Mesodermal cell (in vitro differentiated cells): ENCODE measurements at regions not wholly inside any gene's neighbourhood (a gene's known extent, or its start where the extent isn't known, plus 50 kb on each side); places are given as distances from the start of the nearest gene placed in this dataset.

ENCODE experiments used
- H3K27ac ChIP-seq: 2 replicates; pipeline ENCODE4 v1.7.0; 2013; ENCODE audit warnings: mild to moderate bottlenecking, low read depth, low read length, moderate library complexity; ENCODE audit not compliant: severe bottlenecking
- H3K36me3 ChIP-seq: 2 replicates; pipeline ENCODE4 v1.7.1; 2013; ENCODE audit warnings: mild to moderate bottlenecking, low read length, moderate library complexity; ENCODE audit not compliant: control insufficient read depth, insufficient read depth
- H3K4me1 ChIP-seq: one replicate; pipeline ENCODE4 v1.7.1; 2013; ENCODE audit warnings: mild to moderate bottlenecking, low read length; ENCODE audit not compliant: insufficient read depth, control insufficient read depth, poor library complexity, severe bottlenecking
- H3K4me3 ChIP-seq: 2 replicates; pipeline ENCODE4 v1.7.0; 2013; ENCODE audit warnings: low read length, control low read depth, mild to moderate bottlenecking; ENCODE audit not compliant: insufficient read depth, poor library complexity, severe bottlenecking; ENCODE audit errors: extremely low read depth
- H3K9me3 ChIP-seq: 2 replicates; pipeline ENCODE4 v1.7.1; 2013; ENCODE audit warnings: mild to moderate bottlenecking, low read length, moderate library complexity; ENCODE audit not compliant: control insufficient read depth
- WGBS, 2 experiments: methylation state at CpG; one replicate each; pipeline ENCODE4 v1.1.5; 2013; ENCODE audit warnings: missing lambda C conversion rate in 2 of 2; ENCODE audit not compliant: insufficient coverage in 2 of 2; 5-methylcytosine and 5-hydroxymethylcytosine counted together

DNA sequence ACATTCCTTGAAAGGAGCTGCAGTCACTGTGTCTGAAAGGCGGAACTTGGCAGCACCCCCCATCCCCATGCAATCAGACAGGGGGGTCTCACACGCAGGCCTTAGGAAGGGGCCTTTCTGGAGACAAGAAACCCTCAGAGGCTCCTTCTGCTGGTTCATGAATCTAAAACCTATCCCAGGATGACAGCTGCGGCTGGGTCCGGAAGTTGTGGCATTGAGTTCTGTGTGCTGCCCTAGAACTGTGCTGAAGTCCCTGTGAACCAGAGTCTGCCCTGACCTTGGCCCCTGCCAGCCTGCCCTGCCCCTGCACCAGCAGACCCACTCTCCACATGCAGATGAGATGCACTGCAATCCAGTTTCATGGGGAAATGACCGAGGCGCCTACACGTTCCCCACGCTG, 268.0 kb downstream of the CTTN start:
- no peaks in the 10 kb centered on the region for H3K36me3 ChIP-seq

GRCh38 chr11:70667767-70668166, 269.4 kb downstream of the CTTN start:
- H3K36me3 ChIP-seq, result no peaks in the 10 kb centered on the region
- peaks cover under 1% of the 10 kb centered on the region for H3K4me1 ChIP-seq
- no peaks in the 10 kb centered on the region for H3K9me3 ChIP-seq
- no peak overlapping the region for H3K4me3 ChIP-seq
- H3K27ac ChIP-seq, result no peak overlapping the region
- WGBS, 2 experiments, result 88 to 95% methylated on average over 1 to 2 of the region's 4 CpGs

More for the DNA sequence above, 268.0 kb downstream of the CTTN start:
- 90 to 94% methylated on average over 8 of the region's 8 CpGs for WGBS, 2 experiments
- no peaks in the 10 kb centered on the region for H3K9me3 ChIP-seq
- H3K4me3 ChIP-seq, result no peak overlapping the region
- no peak overlapping the region for H3K27ac ChIP-seq
- H3K4me1 ChIP-seq, result peaks cover 4% of the 10 kb centered on the region

GRCh38 chr11:70668204-70669202, 270.2 kb downstream of the CTTN start:
- Histone ChIP-seq H3K4me3 (no peak overlapping the region), H3K9me3 (no peaks in the 10 kb centered on the region), H3K4me1 (no peaks in the 10 kb centered on the region), H3K27ac (no peak overlapping the region), H3K36me3 (no peaks in the 10 kb centered on the region)
- WGBS, 2 experiments, result 92 to 96% methylated on average over 22 of the region's 23 CpGs

DNA sequence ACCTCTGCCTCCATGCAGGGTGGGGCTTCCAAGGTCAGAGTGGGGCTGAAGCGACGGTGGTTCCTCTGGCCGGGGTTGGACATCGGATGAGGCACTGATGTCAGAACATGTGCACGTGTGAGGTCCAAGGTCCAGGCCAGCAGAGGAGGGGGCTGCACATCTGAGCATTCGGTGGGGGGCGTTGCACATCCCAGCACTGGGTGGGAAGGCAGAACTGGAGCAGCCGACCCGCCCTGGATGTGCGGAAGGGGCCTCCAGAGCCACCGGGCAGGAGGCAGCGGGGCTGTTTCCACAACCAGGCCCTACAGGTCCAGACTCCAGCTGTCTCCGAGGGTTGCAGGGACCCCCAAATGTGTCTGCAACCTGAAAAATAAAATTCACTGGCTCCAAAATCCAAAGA, 271.0 kb downstream of the CTTN start:
- Histone ChIP-seq H3K9me3 (no peaks in the 10 kb centered on the region), H3K4me3 (no peak overlapping the region), H3K4me1 (no peaks in the 10 kb centered on the region), H3K36me3 (no peaks in the 10 kb centered on the region), H3K27ac (no peak overlapping the region)
- WGBS, 2 experiments, result 90 to 96% methylated on average over 13 of the region's 13 CpGs

- Histone ChIP-seq H3K9me3 (no peaks in the 10 kb centered on the region), H3K27ac (no peak overlapping the region)
Observed at GRCh38 chr11:70669871-70670675, 271.7 kb downstream of the CTTN start.

DNA sequence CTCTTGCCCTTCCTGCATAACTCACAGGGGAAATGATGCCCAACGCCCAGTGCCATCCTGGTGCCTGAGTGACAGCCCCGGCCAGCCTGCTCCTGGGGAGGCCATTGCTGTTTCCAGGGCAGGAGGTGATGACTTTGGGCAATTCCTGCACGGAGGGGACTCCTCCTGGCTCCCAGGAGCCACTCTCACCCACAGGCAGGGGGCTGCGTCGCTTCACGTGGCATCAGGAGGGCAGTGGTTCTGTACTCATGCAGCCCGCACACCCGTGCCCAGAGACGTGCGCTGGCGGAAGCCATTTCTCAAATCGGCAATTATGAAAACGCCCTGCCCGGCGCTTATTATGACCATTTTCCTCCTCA, 272.3 kb downstream of the CTTN start:
- Histone ChIP-seq H3K4me1 (no peaks in the 10 kb centered on the region), H3K4me3 (no peak overlapping the region), H3K36me3 (no peaks in the 10 kb centered on the region), H3K9me3 (no peaks in the 10 kb centered on the region), H3K27ac (no peak overlapping the region)
- 87 to 88% methylated on average over 14 of the region's 15 CpGs for WGBS, 2 experiments

More at GRCh38 chr11:70669871-70670675, 271.7 kb downstream of the CTTN start:
- WGBS, 2 experiments, result 84 to 87% methylated on average over 24 to 25 of the region's 25 CpGs
- H3K4me1 ChIP-seq, result no peaks in the 10 kb centered on the region
- no peaks in the 10 kb centered on the region for H3K36me3 ChIP-seq
- H3K4me3 ChIP-seq, result no peak overlapping the region

GRCh38 chr11:70671083-70671482, 272.8 kb downstream of the CTTN start:
- no peaks in the 10 kb centered on the region for H3K36me3 ChIP-seq
- no peaks in the 10 kb centered on the region for H3K4me1 ChIP-seq
- H3K27ac ChIP-seq, result no peak overlapping the region
- no peak overlapping the region for H3K4me3 ChIP-seq
- WGBS, 2 experiments, result 41 to 51% methylated on average over 18 to 19 of the region's 19 CpGs
- H3K9me3 ChIP-seq, result no peaks in the 10 kb centered on the region

- no peaks in the 10 kb centered on the region for H3K9me3 ChIP-seq
- no peaks in the 10 kb centered on the region for H3K4me1 ChIP-seq
- no peak overlapping the region for H3K4me3 ChIP-seq
- no peak overlapping the region for H3K27ac ChIP-seq
- no peaks in the 10 kb centered on the region for H3K36me3 ChIP-seq
- WGBS, 2 experiments, result 65 to 69% methylated on average over 4 to 5 of the region's 5 CpGs
Observed at GRCh38 chr11:70671611-70672010, 273.3 kb downstream of the CTTN start.

GRCh38 chr11:70672991-70673653, 274.8 kb downstream of the CTTN start:
- no peaks in the 10 kb centered on the region for H3K9me3 ChIP-seq
- H3K4me3 ChIP-seq, result no peak overlapping the region

DNA sequence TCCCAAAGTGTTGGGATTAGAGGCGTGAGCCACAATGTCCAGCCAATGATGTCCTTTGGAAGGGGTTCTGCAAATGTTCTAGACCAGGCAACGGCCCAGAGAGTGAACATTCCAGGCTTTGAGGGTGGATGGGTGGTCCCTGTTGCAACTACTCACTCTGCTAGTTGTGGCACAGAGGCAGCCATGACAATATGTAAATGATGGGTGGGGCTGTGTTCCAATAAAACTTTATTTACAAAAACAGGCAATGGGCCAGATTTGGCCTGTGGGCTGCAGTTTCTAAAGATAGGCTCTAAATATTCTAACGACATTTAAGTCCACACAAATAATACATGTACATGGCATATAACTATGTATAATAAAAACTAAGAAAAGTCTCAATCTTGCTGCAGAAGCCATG, 276.3 kb downstream of the CTTN start:
- WGBS, 2 experiments, result 67 to 95% methylated on average over 1 to 2 of the region's 3 CpGs
- Histone ChIP-seq H3K4me1 (no peaks in the 10 kb centered on the region), H3K27ac (no peak overlapping the region), H3K36me3 (no peaks in the 10 kb centered on the region), H3K4me3 (no peak overlapping the region), H3K9me3 (no peaks in the 10 kb centered on the region)

More at GRCh38 chr11:70672991-70673653, 274.8 kb downstream of the CTTN start:
- WGBS, 2 experiments, result 84 to 92% methylated on average over 5 to 7 of the region's 8 CpGs
- no peak overlapping the region for H3K27ac ChIP-seq
- no peaks in the 10 kb centered on the region for H3K36me3 ChIP-seq
- H3K4me1 ChIP-seq, result no peaks in the 10 kb centered on the region
